Stomach (tissue), 4 donors: ENCODE measurements at regions not wholly inside any gene's neighbourhood (a gene's known extent, or its start where the extent isn't known, plus 50 kb on each side); places are given as distances from the start of the nearest gene placed in this dataset.

Experiments
- EP300 ChIP-seq: sonication (generic); formaldehyde crosslinking; IDR thresholded peaks from one replicate; pipeline ENCODE4 v1.6.1; 2017; ENCODE audit warnings: antibody characterized with exemption
- POLR2A ChIP-seq, 4 donors: fragments of 450-650 bp; IDR thresholded peaks; one replicate each; pipeline ENCODE4 v1.6.1; 2016; ENCODE audit warnings: antibody characterized with exemption in 4 of 4, control low read depth in 2 of 4, mild to moderate bottlenecking in 1 of 4, moderate library complexity in 1 of 4
- TF ChIP-seq, protein P1 (sequence below), 7 experiments: fragments of 450-650 bp in 4 of 7; fragments of 200-600 bp in 3 of 7; sonication (generic) in 3 of 7; IDR thresholded peaks; one replicate each; pipeline ENCODE4 v1.5.1; 2016 to 2019; ENCODE audit warnings: antibody characterized with exemption in 7 of 7, control low read depth in 2 of 7, mild to moderate bottlenecking in 1 of 7

DNA sequence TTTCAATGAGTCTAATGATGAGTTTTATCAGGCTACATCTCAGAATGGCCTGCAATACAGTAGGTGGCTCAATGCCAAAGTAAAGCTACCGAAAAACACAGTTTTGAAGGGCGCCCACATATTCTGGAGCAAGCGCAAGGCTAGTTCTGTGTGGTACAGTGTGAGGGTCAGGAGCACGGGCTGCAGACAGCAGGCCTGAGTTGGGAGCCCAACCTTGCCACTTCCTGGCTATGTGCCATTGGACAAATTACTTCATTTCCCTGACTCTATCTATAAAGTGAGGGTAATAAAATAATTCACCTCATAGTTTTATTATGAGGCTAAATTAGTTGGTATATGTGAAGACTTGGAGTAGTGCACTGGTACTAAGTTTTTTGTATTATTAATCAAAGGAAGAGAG lies 150.7 kb downstream of the OPN5 start:
- no peak for TF ChIP-seq POLR2A (IDR thresholded peaks at IDR 0.05)
- TF ChIP-seq EP300, result no peak
- TF ChIP-seq, protein P1, sequence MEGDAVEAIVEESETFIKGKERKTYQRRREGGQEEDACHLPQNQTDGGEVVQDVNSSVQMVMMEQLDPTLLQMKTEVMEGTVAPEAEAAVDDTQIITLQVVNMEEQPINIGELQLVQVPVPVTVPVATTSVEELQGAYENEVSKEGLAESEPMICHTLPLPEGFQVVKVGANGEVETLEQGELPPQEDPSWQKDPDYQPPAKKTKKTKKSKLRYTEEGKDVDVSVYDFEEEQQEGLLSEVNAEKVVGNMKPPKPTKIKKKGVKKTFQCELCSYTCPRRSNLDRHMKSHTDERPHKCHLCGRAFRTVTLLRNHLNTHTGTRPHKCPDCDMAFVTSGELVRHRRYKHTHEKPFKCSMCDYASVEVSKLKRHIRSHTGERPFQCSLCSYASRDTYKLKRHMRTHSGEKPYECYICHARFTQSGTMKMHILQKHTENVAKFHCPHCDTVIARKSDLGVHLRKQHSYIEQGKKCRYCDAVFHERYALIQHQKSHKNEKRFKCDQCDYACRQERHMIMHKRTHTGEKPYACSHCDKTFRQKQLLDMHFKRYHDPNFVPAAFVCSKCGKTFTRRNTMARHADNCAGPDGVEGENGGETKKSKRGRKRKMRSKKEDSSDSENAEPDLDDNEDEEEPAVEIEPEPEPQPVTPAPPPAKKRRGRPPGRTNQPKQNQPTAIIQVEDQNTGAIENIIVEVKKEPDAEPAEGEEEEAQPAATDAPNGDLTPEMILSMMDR (IDR thresholded peaks at IDR 0.05), result no peak
